Non-pigmented ciliary epithelial cell (primary cell): ENCODE measurements at regions not wholly inside any gene's neighbourhood (a gene's known extent, or its start where the extent isn't known, plus 50 kb on each side); places are given as distances from the start of the nearest gene placed in this dataset.
A peak's percentile ranks its signal among the peaks of the same experiment; 100 is the strongest.
"Not testable (repeated sequence)": the region's sequence is repeated elsewhere in the genome, so short reads cannot be mapped to it uniquely, and the experiment has no call there.

Experiments
- DNase-seq: peaks from one replicate; pipeline ENCODE4 v3.0.0-alpha.2; 2010; ENCODE audit warnings: low read depth

DNA sequence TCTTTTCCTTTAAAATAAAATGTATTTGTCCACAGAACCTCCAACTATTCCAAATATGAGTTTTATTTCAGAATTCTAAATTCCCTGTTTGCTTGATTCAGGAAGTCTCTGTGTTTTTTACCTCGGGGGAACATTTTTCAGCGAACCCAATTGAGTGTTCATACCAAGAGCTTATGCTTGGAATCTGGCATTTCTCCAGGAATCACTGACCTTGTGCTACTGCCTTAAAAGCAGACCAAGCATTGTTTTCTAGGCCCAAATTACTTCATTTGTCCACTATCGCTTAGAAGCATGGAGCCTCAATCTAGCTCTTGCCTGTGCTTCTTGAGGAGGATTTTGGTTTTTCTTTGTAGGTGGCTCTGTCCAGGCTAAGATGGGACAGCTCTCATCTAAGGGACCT is 59.4 kb downstream of the EBLN1 start:
- DNase-seq = no peak

DNA sequence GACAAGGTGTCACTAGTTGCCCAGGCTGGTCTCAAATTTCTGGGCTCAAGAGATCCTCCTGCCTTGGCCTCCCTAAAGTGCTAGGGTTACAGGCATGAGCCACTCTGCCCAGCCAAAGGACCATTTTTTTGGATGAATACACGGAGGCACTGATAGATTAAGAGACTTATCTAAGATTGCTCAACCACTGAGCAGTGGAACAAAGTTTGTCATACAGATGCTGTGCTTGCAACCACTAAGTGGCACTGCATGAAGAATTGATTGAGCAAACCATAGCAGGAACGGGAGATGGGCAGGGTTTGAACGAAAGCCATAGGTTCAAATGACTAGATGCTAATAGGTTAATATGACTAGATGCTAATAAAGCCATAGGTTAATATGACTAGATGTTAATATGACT is 61.1 kb downstream of the EBLN1 start:
- no peak for DNase-seq

DNA sequence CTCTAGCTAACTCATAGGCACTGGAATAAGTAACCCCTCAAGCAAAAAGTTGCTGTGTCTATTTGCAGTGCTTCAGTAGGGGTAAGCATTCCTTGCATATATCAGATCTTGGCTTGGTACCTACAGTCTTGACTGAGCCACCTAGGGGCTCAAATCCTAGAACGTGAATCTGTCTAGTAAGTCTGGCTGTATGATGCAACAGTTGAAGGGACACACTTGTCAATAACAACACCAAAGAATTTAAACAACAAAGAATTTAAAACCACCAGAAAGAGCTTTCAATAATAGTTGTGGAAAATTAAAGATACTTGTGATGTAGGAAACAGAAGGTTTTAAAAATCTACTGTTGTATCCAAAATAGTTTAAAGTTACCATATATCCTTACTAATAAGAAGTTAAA is 65.4 kb downstream of the EBLN1 start:
- no peak for DNase-seq

DNA sequence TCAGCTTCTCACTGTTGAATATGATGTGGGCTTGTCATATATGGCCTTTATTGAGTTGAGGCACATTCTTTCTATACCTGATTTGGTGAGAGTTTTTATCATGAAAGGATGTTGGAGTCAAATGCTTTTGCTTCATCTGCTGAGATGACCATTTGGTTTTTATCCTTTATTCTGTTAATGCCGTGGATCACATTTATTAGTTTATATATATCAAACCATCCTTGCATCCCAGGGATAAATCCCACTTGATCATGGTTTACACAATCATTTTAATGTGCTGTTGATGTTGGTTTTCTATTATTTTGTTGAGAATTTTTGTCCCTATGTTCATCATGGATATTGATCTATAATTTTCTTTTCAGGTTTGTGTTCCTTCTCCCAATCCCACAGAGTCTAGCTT is 67.0 kb downstream of the EBLN1 start:
- DNase-seq = no peak

DNA sequence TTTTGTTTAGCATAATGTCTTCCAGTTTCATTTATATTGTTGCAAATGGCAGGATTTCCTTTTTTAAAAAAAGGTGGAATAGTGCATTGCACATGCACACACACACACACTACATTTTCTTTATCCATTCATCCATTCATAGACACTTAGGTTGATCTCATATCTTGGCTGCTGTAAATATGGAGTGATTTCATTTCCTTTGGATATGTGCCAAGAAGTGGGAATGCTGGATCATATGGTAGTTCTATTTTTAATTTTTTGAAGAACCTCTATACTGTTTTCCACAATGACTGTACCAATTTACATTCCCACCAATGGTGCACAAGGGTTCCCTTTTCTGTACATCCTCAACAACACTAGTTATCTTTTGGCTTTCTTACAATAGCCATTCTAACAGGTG is 68.9 kb downstream of the EBLN1 start:
- peak; percentile 8 for DNase-seq

DNA sequence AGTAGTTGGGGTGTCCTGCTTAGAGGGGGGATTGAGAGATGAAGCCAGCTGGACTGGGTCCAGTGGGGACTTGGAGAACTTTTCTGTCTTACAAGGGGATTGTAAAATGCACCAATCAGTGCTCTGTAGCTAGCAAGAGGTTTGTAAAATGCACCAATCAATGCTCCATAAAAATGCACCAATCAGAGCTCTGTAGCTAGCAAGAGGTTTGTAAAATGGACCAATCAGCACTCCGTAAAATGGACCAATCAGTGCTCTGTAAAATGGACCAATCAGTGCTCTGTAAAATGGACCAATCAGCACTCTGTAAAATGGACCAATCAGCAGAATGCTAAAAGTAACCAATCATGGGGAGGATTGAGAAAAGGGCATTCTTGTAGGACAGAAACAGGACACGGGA is 71.9 kb downstream of the EBLN1 start:
- not testable (repeated sequence) for DNase-seq

DNA sequence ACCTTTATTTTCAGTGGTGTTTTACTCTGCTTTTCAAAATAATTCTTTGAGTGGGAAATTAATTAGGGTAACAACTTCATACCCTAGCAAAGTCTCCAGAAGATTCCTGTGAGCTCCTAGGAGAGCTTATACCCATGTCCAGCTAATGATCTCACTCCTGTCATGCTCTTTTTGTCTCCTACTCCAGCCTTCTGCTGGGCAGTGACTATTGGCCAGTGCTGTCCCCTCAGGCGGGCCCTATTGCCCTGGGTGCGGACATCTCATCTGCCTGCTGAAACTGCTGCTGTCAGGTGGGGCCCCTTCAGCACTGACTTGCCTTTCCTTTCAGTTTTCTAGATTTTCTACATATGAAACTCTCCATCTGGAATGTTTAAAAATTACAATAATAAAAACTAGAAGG is 80.3 kb downstream of the EBLN1 start:
- DNase-seq = no peak

DNA sequence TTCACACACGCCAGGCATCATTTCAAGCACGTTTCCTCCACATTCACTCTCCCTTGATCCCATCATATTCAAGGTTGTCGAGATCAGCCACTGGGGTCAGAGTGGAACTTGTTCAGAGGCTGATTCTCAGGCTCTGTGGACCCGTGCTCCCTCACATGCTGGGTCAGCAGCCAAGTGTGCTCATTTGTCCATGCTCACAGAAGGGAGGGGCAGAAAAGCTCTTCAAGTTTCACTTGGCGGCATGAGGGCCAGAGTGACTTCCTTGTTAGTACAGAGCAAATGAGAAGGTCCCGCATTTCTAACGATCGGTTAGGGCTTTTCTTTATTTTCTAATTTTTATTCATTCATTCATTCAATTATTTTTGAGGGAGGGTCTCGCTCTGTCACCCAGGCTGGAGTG is 82.2 kb downstream of the EBLN1 start:
- no peak for DNase-seq

DNA sequence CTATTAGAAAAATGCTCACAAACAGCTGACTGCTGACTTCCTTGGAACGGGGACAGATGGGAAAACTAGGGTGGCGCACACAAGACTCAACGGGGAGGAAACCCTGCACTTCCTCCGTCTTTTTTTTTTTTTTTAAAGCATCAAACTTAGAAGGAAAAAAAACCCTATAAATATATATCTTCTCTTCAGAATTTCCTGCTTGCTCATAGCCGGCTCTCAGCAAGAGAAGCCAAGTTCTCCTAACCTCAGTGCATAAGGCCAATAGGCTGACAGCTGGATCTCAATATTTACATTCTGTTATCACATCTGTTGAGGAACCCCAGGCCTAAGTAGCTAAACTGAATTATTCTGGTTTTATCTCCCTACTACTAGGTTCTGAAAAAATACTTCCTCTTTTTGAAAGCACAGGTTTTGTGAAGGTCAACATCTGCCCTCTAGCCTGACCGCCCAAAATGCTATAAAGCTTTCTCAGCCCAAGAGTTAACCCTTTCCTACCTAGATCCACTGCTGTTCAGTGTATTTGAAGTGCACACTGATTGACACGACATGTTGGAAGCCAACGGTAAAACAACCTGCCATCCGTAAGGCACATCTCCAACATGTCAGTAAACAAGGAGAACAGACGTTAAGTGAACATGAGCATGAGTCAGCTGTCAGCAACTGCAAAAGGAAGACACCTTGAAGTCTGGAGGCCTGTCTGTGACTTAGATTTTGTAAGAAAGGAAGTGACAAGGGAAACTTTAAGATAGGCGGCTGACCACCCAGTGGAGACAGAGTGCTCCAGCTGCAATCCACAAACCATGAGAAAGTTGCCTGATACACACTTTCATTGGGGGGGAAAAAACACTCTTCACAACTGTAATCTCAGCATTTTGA is 83.8 kb downstream of the EBLN1 start:
- no peak for DNase-seq

DNA sequence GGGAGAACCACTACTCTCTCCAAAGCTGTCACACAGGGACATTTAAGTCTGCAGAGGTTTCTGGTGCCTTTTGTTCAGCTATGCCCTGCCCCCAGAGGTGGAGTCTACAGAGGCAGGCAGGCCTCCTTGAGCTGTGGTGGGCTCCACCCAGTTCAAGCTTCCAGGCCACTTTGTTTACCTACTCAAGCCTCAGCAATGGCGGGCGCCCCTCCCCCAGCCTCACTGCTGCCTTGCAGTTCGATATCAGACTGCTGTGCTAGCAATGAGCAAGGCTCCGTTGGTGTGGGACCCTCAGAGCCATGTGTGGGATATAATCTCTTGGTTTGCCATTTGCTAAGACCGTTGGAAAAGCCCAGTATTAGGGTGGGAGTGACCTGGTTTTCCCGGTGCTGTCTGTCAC is 87.0 kb downstream of the EBLN1 start:
- DNase-seq = not testable (repeated sequence)

DNA sequence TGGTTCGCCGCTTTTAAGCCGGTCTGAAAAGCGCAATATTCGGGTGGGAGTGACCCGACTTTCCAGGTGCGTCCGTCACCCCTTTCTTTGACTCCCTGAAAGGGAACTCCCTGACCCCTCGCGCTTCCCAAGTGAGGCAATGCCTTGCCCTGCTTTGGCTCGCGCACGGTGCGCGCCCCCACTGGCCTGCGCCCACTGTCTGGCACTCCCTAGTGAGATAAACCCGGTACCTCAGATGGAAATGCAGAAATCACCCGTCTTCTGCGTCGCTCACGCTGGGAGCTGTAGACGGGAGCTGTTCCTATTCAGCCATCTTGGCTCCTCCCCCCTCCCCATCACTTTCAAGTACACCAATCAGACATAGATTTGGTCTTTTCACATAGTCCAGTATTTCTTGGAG is 88.2 kb downstream of the EBLN1 start:
- DNase-seq = not testable (repeated sequence)

DNA sequence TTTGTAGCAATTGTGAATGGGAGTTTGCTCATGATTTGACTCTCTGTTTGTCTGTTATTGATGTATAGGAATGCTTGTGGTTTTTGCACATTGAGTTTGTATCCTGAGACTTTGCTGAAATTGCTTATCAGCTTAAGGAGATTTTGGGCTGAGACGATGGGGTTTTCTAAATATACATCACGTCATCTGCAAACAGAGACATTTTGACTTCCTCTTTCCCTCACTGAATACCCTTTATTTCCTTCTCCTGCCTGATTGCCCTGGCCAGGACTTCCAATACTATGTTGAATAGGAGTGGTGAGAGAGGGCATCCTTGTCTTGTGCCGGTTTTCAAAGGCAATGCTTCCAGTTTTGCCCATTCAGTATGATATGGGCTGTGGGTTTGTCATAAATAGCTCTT is 96.6 kb downstream of the EBLN1 start:
- not testable (repeated sequence) for DNase-seq

DNA sequence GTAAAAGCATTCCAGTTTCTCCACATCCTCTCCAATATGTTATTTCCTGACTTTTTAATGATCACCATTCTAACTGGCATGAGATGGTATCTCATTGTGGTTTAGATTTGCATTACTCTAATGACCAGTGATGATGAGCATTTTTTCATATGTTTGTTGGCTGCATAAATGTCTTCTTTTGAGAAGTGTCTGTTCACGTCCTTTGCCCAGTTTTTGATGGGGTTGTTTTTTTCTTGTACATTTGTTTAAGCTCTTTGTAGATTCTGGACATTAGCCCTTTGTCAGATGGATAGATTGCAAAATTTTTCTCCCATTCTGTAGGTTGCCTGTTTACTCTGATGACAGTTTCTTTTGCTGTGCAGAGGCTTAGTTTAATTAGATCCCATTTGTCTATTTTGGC is 97.7 kb downstream of the EBLN1 start:
- DNase-seq = not testable (repeated sequence)

DNA sequence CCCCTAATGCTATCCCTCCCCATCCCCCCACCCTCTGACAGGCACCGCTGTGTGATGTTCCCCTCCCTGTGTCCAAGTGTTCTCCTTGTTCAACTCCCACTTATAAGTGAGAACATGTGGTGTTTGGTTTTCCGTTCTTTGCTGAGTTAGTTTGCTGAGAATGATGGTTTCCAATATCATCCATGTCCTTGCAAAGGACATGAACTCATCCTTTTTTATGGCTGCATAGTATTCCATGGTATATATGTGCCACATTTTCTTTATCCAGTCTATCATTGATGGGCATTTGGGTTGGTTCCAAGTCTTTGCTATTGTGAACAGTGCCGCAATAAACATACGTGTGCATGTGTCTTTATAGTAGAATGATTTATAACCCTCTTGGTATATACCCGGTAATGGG is 98.2 kb downstream of the EBLN1 start:
- not testable (repeated sequence) for DNase-seq

DNA sequence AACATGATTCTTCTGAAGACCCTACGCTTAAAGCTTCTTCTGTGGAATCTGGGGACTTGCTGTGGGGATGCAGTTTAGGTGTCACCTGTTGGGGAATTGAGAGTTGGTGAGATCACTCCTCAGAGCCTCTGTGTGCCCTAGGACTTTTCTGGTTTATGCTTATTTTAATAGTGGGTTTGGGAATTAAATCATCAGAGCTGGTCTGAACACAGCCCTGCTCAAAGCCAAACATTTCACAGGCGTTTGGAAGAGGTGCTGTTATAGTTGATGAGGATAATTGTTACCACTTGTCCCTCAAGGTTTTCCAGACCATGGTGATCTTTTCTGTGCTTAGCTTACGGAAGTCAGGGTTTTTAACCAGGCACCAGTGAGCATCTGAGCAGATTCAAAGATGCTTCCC is 106.1 kb downstream of the EBLN1 start:
- DNase-seq = no peak

DNA sequence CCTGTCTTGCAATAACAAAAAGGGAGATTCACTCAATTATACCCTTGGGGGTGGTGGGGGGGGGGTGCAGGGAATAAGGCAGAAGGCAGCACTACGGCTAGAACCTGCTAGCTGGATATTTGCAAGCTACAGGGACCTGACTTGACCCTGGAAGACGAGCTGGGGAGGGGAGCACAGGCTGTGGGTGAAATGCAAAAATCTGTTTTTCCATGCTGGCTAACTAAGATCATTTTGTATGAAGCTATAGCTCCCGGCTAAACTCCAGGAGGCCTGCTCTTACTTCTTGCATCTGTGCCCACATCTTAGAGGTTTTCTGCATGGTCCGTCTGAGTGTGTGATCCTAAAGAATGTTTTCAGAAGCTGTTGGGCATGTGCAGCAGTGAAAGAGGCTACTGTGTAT is 106.6 kb downstream of the EBLN1 start:
- no peak for DNase-seq

DNA sequence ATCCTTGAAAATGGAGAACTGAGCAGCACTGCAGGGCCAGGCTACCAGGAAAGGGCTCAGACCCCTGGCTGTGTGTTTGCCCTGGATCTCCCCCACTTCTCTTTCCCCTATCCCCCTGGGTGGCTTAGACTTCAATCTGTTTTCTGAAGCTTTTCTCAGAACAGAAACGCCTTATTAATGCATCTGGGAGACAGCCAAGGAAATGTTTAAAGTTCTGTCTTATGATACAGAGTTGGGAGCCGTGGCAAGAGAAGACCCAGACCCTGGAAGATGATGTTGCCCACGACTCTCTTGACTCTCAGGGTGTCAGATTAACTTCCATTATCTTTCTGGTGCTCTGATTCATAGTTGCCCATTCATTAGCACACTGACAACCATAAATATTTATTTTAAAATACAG is 107.1 kb downstream of the EBLN1 start:
- no peak for DNase-seq

DNA sequence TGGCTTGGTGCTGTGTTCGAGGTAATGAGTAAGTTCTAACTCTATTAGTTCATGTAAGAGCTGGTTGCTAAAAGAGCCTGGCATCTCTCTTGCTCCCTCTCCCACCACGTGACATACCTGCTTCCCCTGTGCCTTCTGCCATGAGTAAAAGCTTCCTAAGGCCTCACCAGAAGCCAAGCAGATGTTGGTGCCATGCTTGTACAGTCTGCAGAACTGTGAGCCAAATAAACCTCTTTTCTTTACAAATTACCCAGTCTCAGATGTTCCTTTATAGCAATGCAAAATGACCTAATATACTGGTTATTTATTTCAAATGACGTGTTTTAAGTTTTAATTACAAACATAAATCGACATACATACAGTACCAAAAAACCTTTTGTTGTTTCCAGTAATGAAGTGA is 101.7 kb upstream of the DNAJC1 start:
- no peak for DNase-seq

DNA sequence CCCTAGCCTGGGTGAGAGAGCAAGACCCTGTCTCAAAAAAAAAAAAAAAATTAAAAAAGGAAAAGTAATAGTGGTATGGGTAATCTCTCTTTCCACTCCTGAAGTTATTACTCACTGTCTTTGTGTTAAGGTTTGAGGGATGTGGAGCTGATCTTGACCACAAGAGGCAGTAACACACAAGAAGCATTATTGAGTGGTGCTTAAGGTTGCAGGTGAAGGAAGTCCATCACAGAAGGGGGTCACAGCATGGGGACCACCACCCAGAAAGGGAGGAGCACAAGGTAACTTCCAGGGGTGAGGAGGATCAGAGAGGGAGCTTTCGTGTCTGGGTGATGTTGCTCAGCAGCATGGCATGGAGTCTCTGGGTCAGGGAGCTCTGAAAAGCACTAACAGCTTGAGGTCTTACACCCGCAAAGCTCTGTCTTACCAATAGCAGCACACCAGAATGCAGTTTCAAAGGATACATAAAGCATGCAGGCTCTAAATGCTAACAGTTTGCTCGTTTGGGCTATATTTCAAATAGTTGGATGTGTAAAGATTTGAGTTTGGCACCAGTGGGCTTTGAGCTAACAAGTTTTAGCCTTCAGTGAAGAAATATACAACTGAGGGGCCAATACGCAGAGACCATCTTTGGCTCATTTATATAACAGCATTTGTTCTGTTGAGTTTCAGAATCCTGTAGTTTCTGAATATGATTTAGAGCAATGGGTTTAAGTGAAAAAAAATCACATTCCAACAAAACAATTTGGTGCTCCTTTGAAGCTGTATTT is 100.4 kb upstream of the DNAJC1 start:
- DNase-seq = no peak

DNA sequence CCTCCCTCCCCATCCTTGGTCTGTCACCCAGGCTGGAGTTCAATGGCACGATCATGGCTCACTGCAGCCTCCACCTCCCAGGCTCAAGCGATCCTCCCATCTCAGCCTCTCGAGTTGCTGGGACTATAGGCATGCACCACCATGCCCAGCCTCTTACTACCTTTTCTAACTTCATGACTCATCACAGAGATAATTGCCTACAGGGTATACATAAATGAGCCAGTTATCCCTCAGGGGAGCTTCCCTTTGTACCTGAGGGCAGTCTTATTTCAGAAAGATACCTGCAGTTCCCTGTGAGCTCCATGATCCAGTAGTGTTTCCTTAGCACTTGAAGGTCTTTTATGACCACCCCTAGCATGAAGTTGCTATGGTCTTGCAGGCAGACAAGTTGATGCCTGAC is 94.2 kb upstream of the DNAJC1 start:
- DNase-seq = no peak

DNA sequence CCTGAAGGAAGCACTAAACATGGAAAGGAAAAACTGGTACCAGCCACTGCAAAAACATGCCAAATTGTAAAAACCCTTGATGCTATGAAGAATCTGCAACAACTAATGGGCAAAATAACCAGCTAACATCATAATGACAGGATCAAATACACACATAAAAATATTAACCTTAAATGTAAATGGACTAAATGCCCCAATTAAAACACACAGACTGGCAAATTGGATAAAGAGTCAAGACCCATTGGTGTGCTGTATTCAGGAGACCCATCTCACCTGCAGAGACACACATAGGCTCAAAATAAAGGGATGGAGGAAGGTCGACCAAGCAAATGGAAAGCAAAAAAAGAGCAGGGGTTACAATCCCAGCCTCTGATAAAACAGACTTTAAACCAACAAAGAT is 87.7 kb upstream of the DNAJC1 start:
- DNase-seq = not testable (repeated sequence)

DNA sequence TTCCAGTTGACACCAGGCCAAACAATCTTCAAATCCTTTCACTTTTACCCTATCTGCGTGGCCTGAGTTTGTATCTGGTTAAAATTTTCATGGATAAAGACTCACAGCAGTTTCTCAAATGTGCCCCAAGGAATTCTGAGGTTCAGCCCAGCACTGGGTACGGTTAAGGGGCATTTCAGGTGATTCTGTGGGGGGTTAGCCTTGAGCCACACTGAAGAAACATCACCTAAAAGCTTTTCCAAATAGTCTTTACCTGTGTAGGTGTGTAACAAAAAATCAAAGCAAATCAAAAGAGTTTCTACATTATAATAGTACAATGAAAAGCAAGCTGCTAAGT is 83.8 kb upstream of the DNAJC1 start:
- no peak for DNase-seq

DNA sequence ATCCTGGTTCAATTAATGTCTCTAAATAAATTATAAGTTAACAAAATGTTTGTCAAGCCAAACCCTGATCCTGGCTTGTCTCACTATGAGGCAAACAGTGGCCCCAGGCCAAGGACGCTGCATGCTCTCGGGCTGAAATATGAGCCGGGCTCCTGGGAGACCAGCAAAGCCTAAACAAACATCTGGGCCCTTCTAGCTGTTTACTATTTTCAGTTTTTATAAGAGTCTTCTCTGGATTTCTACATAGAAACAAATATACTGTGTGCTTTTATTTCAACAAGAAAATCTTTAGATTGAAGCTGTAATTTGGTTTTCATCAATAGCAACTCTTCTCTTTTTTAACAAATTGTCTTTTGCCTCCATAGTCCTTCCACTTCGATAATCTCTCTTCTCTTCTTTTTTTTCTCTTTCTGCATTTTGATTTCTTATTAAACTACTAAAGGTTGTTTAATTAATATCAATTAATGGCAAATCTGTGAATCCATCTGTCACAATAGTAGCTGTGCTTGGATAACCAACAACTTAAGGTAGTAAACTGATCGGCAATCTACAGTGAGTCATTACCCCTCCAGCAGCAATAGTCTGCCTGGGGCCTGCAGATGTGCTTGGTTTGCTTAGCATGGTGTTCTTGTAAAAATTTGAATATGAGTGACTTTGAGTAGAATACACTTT is 83.3 kb upstream of the DNAJC1 start:
- peak; percentile 30 for DNase-seq
